ENCODE measurements at regions not wholly inside any gene's neighbourhood (a gene's known extent, or its start where the extent isn't known, plus 50 kb on each side); places are given as distances from the start of the nearest gene placed in this dataset.

DNA sequence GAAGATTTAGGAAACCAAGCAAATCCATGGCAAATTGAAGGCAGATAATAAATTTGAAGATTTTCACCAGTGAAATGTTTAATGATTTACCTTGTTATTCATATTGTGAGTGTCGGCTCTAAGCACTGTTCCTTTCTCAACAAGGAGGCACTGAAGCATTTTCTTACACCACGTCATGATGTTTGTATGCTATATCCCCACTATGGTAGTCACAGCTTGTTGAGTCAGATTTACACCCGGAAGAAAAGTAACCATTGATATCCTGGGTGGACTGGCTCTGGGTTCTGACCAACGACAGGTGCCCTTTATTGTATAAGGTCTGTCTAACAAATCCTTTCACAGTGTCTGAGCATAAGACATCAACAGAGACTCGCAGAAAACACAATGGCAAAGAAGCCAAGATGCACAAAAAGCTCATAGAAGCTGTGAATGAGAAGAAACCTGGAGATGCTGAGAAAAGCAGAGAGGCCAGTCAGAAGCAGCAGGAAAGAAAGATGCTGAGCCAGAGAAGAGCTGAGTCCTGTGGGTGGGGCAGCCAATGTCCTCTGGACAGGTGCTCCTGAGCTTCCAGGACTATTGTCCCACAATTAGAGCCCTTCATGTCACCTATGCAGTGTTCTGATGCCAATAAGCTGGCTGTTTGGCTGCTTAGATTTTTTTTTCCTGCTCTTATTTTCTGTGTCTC, 49.7 kb upstream of the ARHGAP5 start:
- Histone ChIP-seq H3K36me3 (ENCODE audit: control insufficient read depth, insufficient read depth, low read length) (no peaks in the 10 kb centered on the region), H3K4me2 (ENCODE audit: insufficient read depth, low read length) (no peak overlapping the region), H3K9me1 (ENCODE audit: control insufficient read depth, insufficient read depth, low read length) (no peaks in the 10 kb centered on the region), H3K4me1 (replicated peaks in 1 of 2; ENCODE audit: control insufficient read depth in 2 of 2, insufficient read depth in 2 of 2, low read length in 2 of 2) (no peaks in the 10 kb centered on the region; a peak in 1 of 5 replicates), H3K9me3 (replicated peaks; ENCODE audit: control insufficient read depth, insufficient read depth, low read depth, low read length) (no peaks in the 10 kb centered on the region), H4K20me1 (replicated peaks; ENCODE audit: control insufficient read depth, insufficient read depth, low read length) (no peaks in the 10 kb centered on the region), H3K4me3 (no peak overlapping the region), H2AFZ (ENCODE audit: low read depth, low read length) (no peak overlapping the region), H3K27me3 (ENCODE audit: control insufficient read depth in 2 of 2, insufficient read depth in 2 of 2, low read length in 2 of 2) (no peaks in the 10 kb centered on the region), H3K79me2 (ENCODE audit: control insufficient read depth, insufficient read depth, low read length) (no peaks in the 10 kb centered on the region), H3K9ac (ENCODE audit: insufficient read depth in 1 of 2, low read depth in 2 of 2, low read length in 2 of 2) (no peak overlapping the region), H3K27ac (ENCODE audit: extremely low read depth, low read depth, low read length) (no peak overlapping the region)
- DNase-seq (ENCODE audit: extremely low read depth in 1 of 4, low spot score in 3 of 4): no peak
- 6% methylated on average over 5 of the region's 5 CpGs for WGBS (ENCODE audit: insufficient coverage, low coverage, missing lambda C conversion rate)
- ATAC-seq: no peak
- FAIRE-seq: no peak
- ChIA-PET POLR2A (interaction anchor here (0.6 kb wide), 1 partner anchor 18 kb away, joined by 3 read pairs; no protein-coding TSS in a partner anchor), CTCF (ENCODE audit: low intra/inter-chr PET ratio) (interaction anchor here (0.6 kb wide), 1 partner anchor 101 kb away, joined by 3 read pairs; no protein-coding TSS in a partner anchor)
- in situ Hi-C loops (cut with MboI): no loop called here
- BruUV-seq (replicated peaks): no TSS peak
- intact Hi-C loops (cut with micrococcal nuclease): no loop called here
- TF ChIP-seq TCF7L2 (IDR thresholded peaks at IDR 0.05; ENCODE audit: low read depth, low read length) (no peak), NELFE (IDR thresholded peaks at IDR 0.05; ENCODE audit: insufficient read depth, insufficient read length) (no peak), SAFB (IDR thresholded peaks at IDR 0.05; ENCODE audit: borderline replicate concordance, low read depth, low read length) (no peak), CHD1 (IDR thresholded peaks at IDR 0.05; ENCODE audit: low read length) (no peak), MAFK (IDR thresholded peaks at IDR 0.05; ENCODE audit: low read length) (no peak), TEAD4 (IDR thresholded peaks at IDR 0.05; ENCODE audit: low read length) (no peak), TEAD4 (CRISPR knock-in tag; IDR thresholded peaks at IDR 0.05; ENCODE audit: borderline replicate concordance) (no peak), FOXM1 (IDR thresholded peaks at IDR 0.05; ENCODE audit: low read depth) (no peak), FOXM1 (CRISPR knock-in tag; IDR thresholded peaks at IDR 0.05; ENCODE audit: low read depth) (no peak)
- TF ChIP-seq, protein P1, sequence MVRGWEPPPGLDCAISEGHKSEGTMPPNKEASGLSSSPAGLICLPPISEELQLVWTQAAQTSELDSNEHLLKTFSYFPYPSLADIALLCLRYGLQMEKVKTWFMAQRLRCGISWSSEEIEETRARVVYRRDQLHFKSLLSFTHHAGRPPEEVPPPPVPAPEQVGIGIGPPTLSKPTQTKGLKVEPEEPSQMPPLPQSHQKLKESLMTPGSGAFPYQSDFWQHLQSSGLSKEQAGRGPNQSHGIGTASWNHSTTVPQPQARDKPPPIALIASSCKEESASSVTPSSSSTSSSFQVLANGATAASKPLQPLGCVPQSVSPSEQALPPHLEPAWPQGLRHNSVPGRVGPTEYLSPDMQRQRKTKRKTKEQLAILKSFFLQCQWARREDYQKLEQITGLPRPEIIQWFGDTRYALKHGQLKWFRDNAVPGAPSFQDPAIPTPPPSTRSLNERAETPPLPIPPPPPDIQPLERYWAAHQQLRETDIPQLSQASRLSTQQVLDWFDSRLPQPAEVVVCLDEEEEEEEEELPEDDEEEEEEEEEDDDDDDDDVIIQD (CRISPR knock-in tag; IDR thresholded peaks at IDR 0.05): no peak
- TF ChIP-seq, protein P2, sequence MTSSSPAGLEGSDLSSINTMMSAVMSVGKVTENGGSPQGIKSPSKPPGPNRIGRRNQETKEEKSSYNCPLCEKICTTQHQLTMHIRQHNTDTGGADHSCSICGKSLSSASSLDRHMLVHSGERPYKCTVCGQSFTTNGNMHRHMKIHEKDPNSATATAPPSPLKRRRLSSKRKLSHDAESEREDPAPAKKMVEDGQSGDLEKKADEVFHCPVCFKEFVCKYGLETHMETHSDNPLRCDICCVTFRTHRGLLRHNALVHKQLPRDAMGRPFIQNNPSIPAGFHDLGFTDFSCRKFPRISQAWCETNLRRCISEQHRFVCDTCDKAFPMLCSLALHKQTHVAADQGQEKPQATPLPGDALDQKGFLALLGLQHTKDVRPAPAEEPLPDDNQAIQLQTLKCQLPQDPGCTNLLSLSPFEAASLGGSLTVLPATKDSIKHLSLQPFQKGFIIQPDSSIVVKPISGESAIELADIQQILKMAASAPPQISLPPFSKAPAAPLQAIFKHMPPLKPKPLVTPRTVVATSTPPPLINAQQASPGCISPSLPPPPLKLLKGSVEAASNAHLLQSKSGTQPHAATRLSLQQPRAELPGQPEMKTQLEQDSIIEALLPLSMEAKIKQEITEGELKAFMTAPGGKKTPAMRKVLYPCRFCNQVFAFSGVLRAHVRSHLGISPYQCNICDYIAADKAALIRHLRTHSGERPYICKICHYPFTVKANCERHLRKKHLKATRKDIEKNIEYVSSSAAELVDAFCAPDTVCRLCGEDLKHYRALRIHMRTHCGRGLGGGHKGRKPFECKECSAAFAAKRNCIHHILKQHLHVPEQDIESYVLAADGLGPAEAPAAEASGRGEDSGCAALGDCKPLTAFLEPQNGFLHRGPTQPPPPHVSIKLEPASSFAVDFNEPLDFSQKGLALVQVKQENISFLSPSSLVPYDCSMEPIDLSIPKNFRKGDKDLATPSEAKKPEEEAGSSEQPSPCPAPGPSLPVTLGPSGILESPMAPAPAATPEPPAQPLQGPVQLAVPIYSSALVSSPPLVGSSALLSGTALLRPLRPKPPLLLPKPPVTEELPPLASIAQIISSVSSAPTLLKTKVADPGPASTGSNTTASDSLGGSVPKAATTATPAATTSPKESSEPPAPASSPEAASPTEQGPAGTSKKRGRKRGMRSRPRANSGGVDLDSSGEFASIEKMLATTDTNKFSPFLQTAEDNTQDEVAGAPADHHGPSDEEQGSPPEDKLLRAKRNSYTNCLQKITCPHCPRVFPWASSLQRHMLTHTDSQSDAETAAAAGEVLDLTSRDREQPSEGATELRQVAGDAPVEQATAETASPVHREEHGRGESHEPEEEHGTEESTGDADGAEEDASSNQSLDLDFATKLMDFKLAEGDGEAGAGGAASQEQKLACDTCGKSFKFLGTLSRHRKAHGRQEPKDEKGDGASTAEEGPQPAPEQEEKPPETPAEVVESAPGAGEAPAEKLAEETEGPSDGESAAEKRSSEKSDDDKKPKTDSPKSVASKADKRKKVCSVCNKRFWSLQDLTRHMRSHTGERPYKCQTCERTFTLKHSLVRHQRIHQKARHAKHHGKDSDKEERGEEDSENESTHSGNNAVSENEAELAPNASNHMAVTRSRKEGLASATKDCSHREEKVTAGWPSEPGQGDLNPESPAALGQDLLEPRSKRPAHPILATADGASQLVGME (CRISPR knock-in tag; IDR thresholded peaks at IDR 0.05): no peak
